ENCODE measurements at regions not wholly inside any gene's neighbourhood (a gene's known extent, or its start where the extent isn't known, plus 50 kb on each side); places are given as distances from the start of the nearest gene placed in this dataset.
A peak's percentile ranks its signal among the peaks of the same experiment; 100 is the strongest.

- DNase-seq, result no peak
Measured at GRCh38 chr11:32039149-32039548, 51.7 kb upstream of the RCN1 start.

- DNase-seq, result no peak
Measured at GRCh38 chr11:32034680-32035079, 56.2 kb upstream of the RCN1 start.

GRCh38 chr11:32034149-32034548 is 56.7 kb upstream of the RCN1 start:
- no peak for DNase-seq

- DNase-seq, result peak; percentile 7 to 39
Measured at GRCh38 chr11:32033491-32033890, 57.4 kb upstream of the RCN1 start.

- peak; percentile 68 to 72 for DNase-seq
Measured at GRCh38 chr11:32033067-32033466, 57.8 kb upstream of the RCN1 start.

GRCh38 chr11:32032478-32032877 is 58.4 kb upstream of the RCN1 start:
- DNase-seq, result peak; percentile 73 to 74

- no peak for DNase-seq
Measured at GRCh38 chr11:32032052-32032451, 58.8 kb upstream of the RCN1 start.

GRCh38 chr11:32030875-32031503 is 59.9 kb upstream of the RCN1 start:
- DNase-seq, result no peak

GRCh38 chr11:32029721-32030120 is 61.2 kb upstream of the RCN1 start:
- no peak for DNase-seq

GRCh38 chr11:32028201-32028600 is 62.7 kb upstream of the RCN1 start:
- DNase-seq, result peak; percentile 23 to 30

- no peak for DNase-seq
Measured at GRCh38 chr11:32026766-32027165, 64.1 kb upstream of the RCN1 start.

GRCh38 chr11:32024948-32025347 is 65.9 kb upstream of the RCN1 start:
- DNase-seq, result no peak

- no peak for DNase-seq
Measured at GRCh38 chr11:32023370-32024305, 67.2 kb upstream of the RCN1 start.

GRCh38 chr11:32018672-32019071 is 72.2 kb upstream of the RCN1 start:
- no peak for DNase-seq

GRCh38 chr11:32016111-32016510 is 74.8 kb upstream of the RCN1 start:
- no peak for DNase-seq

- no peak for DNase-seq
Measured at GRCh38 chr11:32015427-32015826, 75.4 kb upstream of the RCN1 start.

GRCh38 chr11:32013603-32014002 is 77.3 kb upstream of the RCN1 start:
- DNase-seq, result no peak

- no peak for DNase-seq
Measured at GRCh38 chr11:32012049-32012448, 78.8 kb upstream of the RCN1 start.

- no peak for DNase-seq
Measured at GRCh38 chr11:32008880-32009551, 81.9 kb upstream of the RCN1 start.

- peak in 1 of 2 donors; percentile 58 for DNase-seq
Measured at GRCh38 chr11:32006799-32007388, 84.0 kb upstream of the RCN1 start.

GRCh38 chr11:32005786-32006416 is 85.0 kb upstream of the RCN1 start:
- no peak for DNase-seq

- no peak for DNase-seq
Measured at GRCh38 chr11:32003335-32003734, 87.5 kb upstream of the RCN1 start.

- DNase-seq, result no peak
Measured at GRCh38 chr11:32002311-32002710, 88.6 kb upstream of the RCN1 start.

Measured in inflammatory macrophage treated with lipopolysaccharide for 1 hour (primary cell).